SK-N-SH treated with all-trans-retinoic acid at 6 μM for 48 hours (cell line): ENCODE measurements at regions not wholly inside any gene's neighbourhood (a gene's known extent, or its start where the extent isn't known, plus 50 kb on each side); places are given as distances from the start of the nearest gene placed in this dataset.

Source experiments
- BACH2 ChIP-seq: fragments of 250-450 bp; sonication (Bioruptor Pico); IDR thresholded peaks from 2 replicates; pipeline ENCODE4 v1.9.0; 2021; ENCODE audit warnings: mild to moderate bottlenecking, borderline replicate concordance
- CSDC2 ChIP-seq: fragments of 250-450 bp; sonication (Bioruptor Pico); IDR thresholded peaks from 2 replicates; pipeline ENCODE4 v1.5.0; 2020; ENCODE audit warnings: mild to moderate bottlenecking, moderate library complexity
- CSRNP3 ChIP-seq: fragments of 250-450 bp; sonication (Bioruptor Pico); IDR thresholded peaks from 2 replicates; pipeline ENCODE4 v1.5.1; 2021; ENCODE audit warnings: mild to moderate bottlenecking, moderate library complexity
- ESRRG ChIP-seq: fragments of 250-450 bp; sonication (Bioruptor Pico); IDR thresholded peaks from 2 replicates; pipeline ENCODE4 v1.6.1; 2021; ENCODE audit warnings: mild to moderate bottlenecking
- GLIS3 ChIP-seq: fragments of 250-450 bp; sonication (Bioruptor Pico); IDR thresholded peaks from 2 replicates; pipeline ENCODE4 v1.5.0; 2020; ENCODE audit warnings: mild to moderate bottlenecking, moderate library complexity
- OSR1 ChIP-seq: fragments of 250-450 bp; sonication (Bioruptor Pico); IDR thresholded peaks from 2 replicates; pipeline ENCODE4 v1.8.0; 2022; ENCODE audit warnings: moderate library complexity, mild to moderate bottlenecking, inconsistent platforms
- TOX ChIP-seq: fragments of 250-450 bp; sonication (Bioruptor Pico); IDR thresholded peaks from 2 replicates; pipeline ENCODE4 v1.8.0; 2021; ENCODE audit warnings: mild to moderate bottlenecking, moderate library complexity, borderline replicate concordance
- ZC3H10 ChIP-seq: fragments of 250-450 bp; sonication (Bioruptor Pico); IDR thresholded peaks from 2 replicates; pipeline ENCODE4 v1.5.1; 2021; ENCODE audit warnings: mild to moderate bottlenecking, moderate library complexity
- ZFP3 ChIP-seq: fragments of 250-450 bp; sonication (Bioruptor Pico); IDR thresholded peaks from 2 replicates; pipeline ENCODE4 v1.5.0; 2020; ENCODE audit warnings: mild to moderate bottlenecking, moderate library complexity
- ZNF70 ChIP-seq: fragments of 450-650 bp; formaldehyde crosslinking; IDR thresholded peaks from 2 replicates; pipeline ENCODE4 v1.5.0; 2020; ENCODE audit warnings: mild to moderate bottlenecking, moderate library complexity
- TF ChIP-seq, protein P1 (sequence below): fragments of 250-450 bp; sonication (Bioruptor Pico); IDR thresholded peaks from 2 replicates; pipeline ENCODE4 v1.8.0; 2020; ENCODE audit warnings: mild to moderate bottlenecking, moderate library complexity, borderline replicate concordance
- TF ChIP-seq, protein P2 (sequence below): fragments of 250-450 bp; sonication (Bioruptor Pico); IDR thresholded peaks from 2 replicates; pipeline ENCODE4 v1.5.0; 2020; ENCODE audit warnings: mild to moderate bottlenecking, moderate library complexity
- TF ChIP-seq, protein P3 (sequence below): fragments of 250-450 bp; sonication (Bioruptor Pico); IDR thresholded peaks from 2 replicates; pipeline ENCODE4 v1.5.1; 2020; ENCODE audit warnings: low read depth, mild to moderate bottlenecking, moderate library complexity

GRCh38 chr21:41568606-41569385, 60.8 kb upstream of the TMPRSS2 start:
- TF ChIP-seq BACH2 (CRISPR knock-in tag) (no peak), ZC3H10 (CRISPR knock-in tag) (no peak), ZFP3 (CRISPR knock-in tag) (no peak), TOX (CRISPR knock-in tag) (no peak), ZNF70 (CRISPR knock-in tag) (no peak), ESRRG (CRISPR knock-in tag) (no peak), OSR1 (CRISPR knock-in tag) (no peak), CSDC2 (CRISPR knock-in tag) (no peak), CSRNP3 (CRISPR knock-in tag) (no peak), GLIS3 (no peak)
- TF ChIP-seq, protein P1, sequence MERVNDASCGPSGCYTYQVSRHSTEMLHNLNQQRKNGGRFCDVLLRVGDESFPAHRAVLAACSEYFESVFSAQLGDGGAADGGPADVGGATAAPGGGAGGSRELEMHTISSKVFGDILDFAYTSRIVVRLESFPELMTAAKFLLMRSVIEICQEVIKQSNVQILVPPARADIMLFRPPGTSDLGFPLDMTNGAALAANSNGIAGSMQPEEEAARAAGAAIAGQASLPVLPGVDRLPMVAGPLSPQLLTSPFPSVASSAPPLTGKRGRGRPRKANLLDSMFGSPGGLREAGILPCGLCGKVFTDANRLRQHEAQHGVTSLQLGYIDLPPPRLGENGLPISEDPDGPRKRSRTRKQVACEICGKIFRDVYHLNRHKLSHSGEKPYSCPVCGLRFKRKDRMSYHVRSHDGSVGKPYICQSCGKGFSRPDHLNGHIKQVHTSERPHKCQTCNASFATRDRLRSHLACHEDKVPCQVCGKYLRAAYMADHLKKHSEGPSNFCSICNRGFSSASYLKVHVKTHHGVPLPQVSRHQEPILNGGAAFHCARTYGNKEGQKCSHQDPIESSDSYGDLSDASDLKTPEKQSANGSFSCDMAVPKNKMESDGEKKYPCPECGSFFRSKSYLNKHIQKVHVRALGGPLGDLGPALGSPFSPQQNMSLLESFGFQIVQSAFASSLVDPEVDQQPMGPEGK (CRISPR knock-in tag), result no peak
- TF ChIP-seq, protein P2, sequence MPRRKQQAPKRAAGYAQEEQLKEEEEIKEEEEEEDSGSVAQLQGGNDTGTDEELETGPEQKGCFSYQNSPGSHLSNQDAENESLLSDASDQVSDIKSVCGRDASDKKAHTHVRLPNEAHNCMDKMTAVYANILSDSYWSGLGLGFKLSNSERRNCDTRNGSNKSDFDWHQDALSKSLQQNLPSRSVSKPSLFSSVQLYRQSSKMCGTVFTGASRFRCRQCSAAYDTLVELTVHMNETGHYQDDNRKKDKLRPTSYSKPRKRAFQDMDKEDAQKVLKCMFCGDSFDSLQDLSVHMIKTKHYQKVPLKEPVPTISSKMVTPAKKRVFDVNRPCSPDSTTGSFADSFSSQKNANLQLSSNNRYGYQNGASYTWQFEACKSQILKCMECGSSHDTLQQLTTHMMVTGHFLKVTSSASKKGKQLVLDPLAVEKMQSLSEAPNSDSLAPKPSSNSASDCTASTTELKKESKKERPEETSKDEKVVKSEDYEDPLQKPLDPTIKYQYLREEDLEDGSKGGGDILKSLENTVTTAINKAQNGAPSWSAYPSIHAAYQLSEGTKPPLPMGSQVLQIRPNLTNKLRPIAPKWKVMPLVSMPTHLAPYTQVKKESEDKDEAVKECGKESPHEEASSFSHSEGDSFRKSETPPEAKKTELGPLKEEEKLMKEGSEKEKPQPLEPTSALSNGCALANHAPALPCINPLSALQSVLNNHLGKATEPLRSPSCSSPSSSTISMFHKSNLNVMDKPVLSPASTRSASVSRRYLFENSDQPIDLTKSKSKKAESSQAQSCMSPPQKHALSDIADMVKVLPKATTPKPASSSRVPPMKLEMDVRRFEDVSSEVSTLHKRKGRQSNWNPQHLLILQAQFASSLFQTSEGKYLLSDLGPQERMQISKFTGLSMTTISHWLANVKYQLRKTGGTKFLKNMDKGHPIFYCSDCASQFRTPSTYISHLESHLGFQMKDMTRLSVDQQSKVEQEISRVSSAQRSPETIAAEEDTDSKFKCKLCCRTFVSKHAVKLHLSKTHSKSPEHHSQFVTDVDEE, result no peak
- TF ChIP-seq, protein P3, sequence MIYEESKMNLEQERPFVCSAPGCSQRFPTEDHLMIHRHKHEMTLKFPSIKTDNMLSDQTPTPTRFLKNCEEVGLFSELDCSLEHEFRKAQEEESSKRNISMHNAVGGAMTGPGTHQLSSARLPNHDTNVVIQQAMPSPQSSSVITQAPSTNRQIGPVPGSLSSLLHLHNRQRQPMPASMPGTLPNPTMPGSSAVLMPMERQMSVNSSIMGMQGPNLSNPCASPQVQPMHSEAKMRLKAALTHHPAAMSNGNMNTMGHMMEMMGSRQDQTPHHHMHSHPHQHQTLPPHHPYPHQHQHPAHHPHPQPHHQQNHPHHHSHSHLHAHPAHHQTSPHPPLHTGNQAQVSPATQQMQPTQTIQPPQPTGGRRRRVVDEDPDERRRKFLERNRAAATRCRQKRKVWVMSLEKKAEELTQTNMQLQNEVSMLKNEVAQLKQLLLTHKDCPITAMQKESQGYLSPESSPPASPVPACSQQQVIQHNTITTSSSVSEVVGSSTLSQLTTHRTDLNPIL (CRISPR knock-in tag), result no peak
